ENCODE measurements at regions not wholly inside any gene's neighbourhood (a gene's known extent, or its start where the extent isn't known, plus 50 kb on each side); places are given as distances from the start of the nearest gene placed in this dataset.

DNA sequence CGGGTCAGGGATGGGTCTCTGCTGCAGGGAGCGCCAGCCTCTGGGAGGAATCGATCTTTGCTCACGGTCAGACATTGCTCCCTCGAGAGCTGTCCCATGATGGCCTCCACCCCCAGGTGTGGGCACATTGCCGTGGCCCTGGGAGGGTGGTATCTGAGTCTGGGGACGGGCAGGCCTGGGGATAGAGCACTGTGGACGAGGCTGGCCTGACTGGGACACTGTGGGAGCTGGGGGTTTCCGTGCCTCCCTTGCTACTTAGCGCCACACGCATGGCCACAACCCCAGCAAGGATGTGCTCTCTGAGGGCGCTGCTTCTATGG is 55.7 kb downstream of the JAKMIP3 start:
- TF ChIP-seq, protein P1, sequence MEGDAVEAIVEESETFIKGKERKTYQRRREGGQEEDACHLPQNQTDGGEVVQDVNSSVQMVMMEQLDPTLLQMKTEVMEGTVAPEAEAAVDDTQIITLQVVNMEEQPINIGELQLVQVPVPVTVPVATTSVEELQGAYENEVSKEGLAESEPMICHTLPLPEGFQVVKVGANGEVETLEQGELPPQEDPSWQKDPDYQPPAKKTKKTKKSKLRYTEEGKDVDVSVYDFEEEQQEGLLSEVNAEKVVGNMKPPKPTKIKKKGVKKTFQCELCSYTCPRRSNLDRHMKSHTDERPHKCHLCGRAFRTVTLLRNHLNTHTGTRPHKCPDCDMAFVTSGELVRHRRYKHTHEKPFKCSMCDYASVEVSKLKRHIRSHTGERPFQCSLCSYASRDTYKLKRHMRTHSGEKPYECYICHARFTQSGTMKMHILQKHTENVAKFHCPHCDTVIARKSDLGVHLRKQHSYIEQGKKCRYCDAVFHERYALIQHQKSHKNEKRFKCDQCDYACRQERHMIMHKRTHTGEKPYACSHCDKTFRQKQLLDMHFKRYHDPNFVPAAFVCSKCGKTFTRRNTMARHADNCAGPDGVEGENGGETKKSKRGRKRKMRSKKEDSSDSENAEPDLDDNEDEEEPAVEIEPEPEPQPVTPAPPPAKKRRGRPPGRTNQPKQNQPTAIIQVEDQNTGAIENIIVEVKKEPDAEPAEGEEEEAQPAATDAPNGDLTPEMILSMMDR (IDR thresholded peaks at IDR 0.05; ENCODE audit: low read depth, low read length, missing control alignments), result no peak
- H3K4me3 ChIP-seq (replicated peaks; ENCODE audit: low read depth, low read length), result no peak overlapping the region
- DNase-seq (ENCODE audit: extremely low read depth, low read depth), result no peak

GRCh38 chr10:132122097-132122861 is 56.5 kb downstream of the JAKMIP3 start:
- H3K4me3 ChIP-seq (replicated peaks; ENCODE audit: low read depth, low read length), result no peak overlapping the region
- DNase-seq (ENCODE audit: extremely low read depth, low read depth), result no peak
- TF ChIP-seq, protein P1 (IDR thresholded peaks at IDR 0.05; ENCODE audit: low read depth, low read length, missing control alignments), result no peak

- TF ChIP-seq, protein P1 (IDR thresholded peaks at IDR 0.05; ENCODE audit: low read depth, low read length, missing control alignments), result no peak
- H3K4me3 ChIP-seq (replicated peaks; ENCODE audit: low read depth, low read length), result no peak overlapping the region
- DNase-seq (ENCODE audit: extremely low read depth, low read depth), result no peak
These were observed 57.2 kb downstream of the JAKMIP3 start for GRCh38 chr10:132122939-132123445.

GRCh38 chr10:132123606-132124005 is 57.9 kb downstream of the JAKMIP3 start:
- TF ChIP-seq, protein P1 (IDR thresholded peaks at IDR 0.05; ENCODE audit: low read depth, low read length, missing control alignments), result no peak
- no peak for DNase-seq (ENCODE audit: extremely low read depth, low read depth)
- no peak overlapping the region for H3K4me3 ChIP-seq (replicated peaks; ENCODE audit: low read depth, low read length)

DNA sequence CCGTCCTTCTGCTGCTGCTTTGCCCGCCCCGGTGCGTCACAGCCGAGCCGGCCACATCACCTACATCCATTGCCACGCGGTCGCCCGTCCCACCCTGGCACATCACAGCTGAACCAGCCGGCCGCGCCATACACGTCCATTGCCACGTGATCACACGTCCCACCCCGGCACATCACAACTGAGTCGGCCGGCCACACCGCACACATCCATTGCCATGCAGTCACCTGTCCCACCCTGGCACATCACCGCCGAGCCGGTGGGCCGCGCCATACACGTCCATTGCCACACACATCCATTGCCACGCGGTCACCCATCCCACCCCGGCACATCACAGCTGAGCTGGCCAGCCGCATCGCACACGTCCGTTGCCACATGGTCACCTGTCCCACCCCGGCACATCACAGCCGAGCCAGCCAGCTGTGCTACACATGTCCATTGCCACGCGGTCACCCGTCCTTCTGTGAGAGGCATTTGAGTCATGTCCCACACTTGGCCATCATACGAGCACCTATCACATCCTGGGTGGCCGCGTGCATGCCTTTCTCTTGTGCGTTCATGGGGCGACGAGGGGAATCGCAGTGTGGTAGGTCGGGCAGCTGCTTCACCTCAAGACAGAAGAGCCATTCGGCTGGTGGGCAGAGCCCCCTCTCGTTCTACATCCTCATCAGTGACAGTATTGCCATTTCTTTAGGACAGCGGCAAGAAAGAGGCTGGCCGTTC is 58.6 kb downstream of the JAKMIP3 start:
- no peak overlapping the region for H3K4me3 ChIP-seq (replicated peaks; ENCODE audit: low read depth, low read length)
- TF ChIP-seq, protein P1 (IDR thresholded peaks at IDR 0.05; ENCODE audit: low read depth, low read length, missing control alignments), result no peak
- DNase-seq (ENCODE audit: extremely low read depth, low read depth), result no peak

DNA sequence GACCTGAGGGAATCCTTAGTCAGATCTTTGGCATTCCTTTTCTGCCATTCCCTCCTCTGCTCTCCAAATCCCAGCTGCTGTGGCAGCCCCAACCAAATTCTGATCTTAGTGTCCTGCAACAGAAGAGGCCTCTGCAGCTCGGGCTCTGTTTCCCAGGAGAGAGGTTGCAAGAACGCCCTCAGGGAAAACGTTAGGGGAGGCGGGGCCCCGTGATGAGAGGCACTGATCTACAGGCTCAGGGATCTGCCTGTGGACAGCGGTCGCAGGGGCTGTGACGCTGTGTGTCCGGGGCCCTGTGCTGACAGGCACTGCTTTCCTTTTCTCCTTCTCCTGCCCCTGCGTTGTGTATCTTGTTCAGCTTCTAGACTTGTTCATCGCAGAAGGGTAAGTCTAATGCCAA is 57.3 kb upstream of the DPYSL4 start:
- no peak overlapping the region for H3K4me3 ChIP-seq (replicated peaks; ENCODE audit: low read depth, low read length)
- no peak for DNase-seq (ENCODE audit: extremely low read depth, low read depth)
- TF ChIP-seq, protein P1 (IDR thresholded peaks at IDR 0.05; ENCODE audit: low read depth, low read length, missing control alignments), result no peak
